HG03064 (cell line): ENCODE measurements at regions not wholly inside any gene's neighbourhood (a gene's known extent, or its start where the extent isn't known, plus 50 kb on each side); places are given as distances from the start of the nearest gene placed in this dataset.
"Not testable (repeated sequence)": the region's sequence is repeated elsewhere in the genome, so short reads cannot be mapped to it uniquely, and the experiment has no call there.

ENCODE experiments used
- ATAC-seq: cut with Tn5 transposase; IDR thresholded peaks from one replicate; pipeline ENCODE4 v1.9.1; 2021; ENCODE audit warnings: low read depth; ENCODE audit not compliant: unreplicated experiment

DNA sequence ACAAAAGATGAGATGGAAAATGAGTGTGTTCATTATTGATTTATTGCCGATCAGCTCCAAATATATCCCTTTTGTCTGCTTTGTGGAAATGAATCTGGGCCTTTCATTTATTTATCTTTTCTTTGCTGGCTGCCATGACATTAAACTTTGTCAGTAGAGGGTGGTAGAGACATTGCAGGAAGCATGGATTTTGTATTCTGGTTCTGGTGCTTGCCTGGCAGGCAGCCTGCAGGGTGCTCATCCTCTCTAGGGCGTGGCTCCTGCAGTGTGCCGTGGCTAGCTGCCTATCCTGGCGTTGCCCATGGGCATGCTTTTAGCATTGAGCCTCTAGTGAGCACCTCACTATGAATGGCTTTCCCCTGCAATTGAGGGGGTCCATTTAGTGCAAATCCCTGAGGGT, 593.1 kb downstream of the RNF144A start:
- ATAC-seq: no peak

GRCh38 chr2:7513834-7514233, 596.6 kb downstream of the RNF144A start:
- no peak for ATAC-seq

GRCh38 chr2:7515327-7515726, 598.1 kb downstream of the RNF144A start:
- ATAC-seq: no peak

DNA sequence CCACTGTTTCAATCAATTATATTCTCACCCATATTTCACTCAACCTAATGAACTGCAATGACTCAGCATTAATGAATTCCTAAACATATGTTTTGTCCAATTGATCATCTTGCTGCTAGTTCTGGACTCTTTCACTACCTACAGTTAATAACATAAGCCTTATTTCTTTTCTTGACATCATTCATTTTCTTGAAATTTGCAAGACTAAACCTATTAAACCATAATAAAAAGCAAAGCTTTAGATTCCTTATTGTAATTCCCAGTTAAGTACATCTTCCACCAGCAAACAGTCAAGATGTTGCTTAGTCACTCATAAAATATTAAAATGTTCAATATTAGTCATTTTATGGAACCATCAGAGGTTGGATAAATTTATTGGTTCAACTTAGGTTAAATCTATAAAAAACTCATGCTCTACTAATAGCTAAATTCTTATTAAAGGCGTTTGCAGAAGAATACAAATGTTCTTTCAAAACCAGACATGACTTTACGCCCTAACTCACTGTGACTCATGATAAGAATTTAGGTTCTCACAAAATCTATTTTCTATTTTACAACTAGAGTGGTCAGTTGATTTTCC, 599.4 kb downstream of the RNF144A start:
- ATAC-seq: no peak

DNA sequence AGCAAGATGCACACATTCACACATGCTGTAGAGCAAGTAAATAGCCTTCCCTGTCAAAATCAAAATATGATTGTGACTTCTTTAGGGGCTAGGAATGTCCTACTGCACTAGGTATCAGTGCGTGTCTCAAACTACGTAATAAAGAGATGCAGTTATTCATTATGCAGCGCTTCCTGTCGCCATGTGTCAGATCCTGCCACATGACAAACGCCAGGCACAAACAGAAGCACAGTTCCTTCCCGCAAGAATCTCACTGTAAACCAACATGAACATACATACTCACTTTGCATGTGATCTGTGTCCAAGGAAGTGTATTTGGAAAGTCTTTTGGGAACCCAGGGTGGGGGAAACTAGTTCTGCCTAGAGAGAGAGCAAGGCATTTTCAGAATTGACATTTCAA, 599.9 kb downstream of the RNF144A start:
- no peak for ATAC-seq

- ATAC-seq: no peak
Measured at GRCh38 chr2:7517851-7518250, 600.6 kb downstream of the RNF144A start.

- no peak for ATAC-seq
Measured at GRCh38 chr2:7523481-7524120, 606.4 kb downstream of the RNF144A start.

DNA sequence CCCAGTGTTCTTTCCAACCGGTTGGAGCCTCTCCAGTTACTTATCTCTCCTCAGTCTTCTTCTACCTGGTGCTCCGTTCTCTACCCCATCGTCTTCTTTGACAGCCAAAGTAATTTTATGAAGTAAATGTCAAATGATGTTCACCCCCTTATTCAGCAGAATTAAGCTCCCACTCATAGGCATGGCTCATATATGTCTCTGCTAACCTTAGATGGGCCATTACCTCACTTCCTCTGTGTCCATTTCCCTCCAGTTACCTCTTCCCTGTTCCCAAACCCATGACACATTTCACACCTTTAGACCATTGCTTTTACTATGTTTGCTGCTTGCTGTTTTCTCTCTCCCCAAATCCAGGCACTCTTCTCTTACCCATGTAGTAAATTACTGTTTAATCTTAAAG, 607.0 kb downstream of the RNF144A start:
- no peak for ATAC-seq

DNA sequence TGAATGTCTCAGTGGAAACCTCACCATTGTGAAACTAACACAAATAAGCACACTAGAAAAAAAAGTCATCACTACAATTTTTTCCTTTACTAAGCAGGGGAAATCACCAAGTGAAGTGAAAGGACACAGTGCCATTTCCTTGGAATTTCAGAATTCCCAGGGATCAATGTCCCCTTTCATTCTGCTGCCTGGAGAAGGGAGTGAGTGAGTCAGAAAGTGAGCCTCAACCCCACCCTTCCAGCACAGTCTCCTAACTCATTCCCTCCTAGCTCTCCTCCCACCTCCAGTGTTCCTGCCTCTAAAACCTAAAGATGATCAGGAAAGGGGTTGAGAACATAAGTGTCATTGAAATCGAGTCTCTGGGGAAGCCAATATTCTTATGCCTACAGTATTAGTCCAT, 608.5 kb downstream of the RNF144A start:
- ATAC-seq: no peak

GRCh38 chr2:7527165-7527722, 610.0 kb downstream of the RNF144A start:
- ATAC-seq: no peak

DNA sequence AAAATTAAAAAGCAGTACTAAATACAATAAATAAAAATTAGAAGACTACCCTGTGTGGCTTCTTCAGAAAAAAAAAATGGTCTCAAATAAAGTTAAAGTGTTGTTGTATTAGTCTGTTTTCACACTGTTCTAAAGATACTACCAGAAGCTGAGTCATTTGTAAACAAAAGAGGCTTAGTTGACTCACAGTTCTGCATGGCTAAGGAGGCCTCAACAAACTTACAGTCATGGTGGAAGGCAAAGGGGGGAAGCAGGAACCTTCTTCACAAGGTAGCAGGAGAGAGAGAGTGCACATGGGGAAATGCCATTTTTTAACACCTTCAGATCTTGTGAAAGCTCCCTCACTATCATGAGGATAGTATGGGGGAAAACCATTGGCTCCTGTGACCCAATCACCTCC, 612.8 kb downstream of the RNF144A start:
- ATAC-seq: no peak

DNA sequence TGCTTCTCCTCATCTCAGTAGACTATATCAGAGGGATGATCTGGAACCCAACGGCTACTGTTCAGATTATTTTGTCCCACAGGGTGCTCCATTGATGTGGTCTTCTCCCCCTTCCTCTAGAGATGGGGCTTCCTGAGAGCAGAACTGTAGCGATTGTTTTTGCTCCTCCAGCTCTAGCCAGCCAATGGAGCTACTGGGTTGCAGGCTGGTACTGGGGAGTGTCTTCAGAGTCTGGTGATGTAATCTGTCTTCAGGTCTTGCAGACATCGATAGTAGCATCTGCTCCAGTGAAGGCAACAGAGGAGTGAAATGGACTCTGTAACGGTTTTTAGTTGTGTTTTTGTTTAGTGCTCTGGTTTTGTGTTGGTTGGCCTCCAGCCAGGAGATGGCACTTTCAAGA, 621.9 kb downstream of the RNF144A start:
- no peak for ATAC-seq

DNA sequence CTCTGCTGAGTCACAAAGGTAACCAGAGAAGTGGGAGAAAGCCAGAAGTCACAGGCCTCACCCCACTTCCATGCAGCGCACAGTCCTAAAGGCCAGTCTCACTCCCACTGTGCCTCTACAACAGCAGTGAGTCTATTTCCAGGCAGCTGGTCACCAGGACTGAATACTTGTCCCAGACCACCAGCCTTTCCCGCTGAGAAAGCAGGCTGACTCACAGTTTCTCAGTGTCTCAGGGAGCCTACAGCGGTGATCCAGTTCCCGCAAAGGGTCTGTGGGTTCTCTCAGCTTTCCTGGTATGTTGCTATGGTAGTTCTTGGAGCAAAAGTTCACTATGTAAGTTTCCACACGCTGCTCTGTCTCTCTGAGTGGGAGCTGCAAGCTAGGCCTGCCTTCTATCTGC, 622.5 kb downstream of the RNF144A start:
- ATAC-seq: no peak

DNA sequence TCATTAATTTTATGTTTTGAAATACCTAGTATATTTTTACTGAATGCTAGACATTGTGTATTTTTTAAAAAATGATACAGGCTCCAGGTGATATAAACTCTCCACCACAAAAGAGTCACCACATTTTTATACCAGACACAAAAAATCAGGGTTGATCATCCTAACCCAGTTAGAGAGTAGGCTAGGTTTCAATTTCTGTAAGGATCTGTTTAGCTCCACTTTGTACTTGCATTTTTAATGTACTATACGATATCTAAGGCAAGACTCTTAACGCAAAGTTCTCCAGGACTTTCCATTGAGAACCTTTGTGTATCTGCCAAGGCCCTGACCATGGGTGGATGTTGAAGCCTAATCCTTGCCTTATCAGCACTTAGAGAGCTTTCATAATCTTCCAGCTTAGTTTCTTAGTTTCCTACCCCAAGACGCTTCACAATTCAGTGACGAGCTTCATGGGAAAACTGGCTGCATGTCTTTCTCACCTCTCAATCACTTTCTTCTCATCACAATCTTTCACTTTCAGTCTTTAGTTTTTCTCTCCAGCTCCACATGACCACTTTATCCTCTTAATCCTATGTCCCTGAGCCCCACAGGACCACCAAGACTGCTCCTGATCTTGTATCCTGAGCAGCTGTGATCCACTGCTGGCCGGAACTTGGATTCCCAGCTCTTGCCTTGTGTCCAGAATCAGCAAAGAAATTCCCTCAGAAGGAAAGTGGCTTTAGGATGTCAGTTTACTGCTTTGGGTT, 635.8 kb downstream of the RNF144A start:
- no peak for ATAC-seq

- no peak for ATAC-seq
Measured at GRCh38 chr2:7555260-7555659, 638.0 kb downstream of the RNF144A start.

DNA sequence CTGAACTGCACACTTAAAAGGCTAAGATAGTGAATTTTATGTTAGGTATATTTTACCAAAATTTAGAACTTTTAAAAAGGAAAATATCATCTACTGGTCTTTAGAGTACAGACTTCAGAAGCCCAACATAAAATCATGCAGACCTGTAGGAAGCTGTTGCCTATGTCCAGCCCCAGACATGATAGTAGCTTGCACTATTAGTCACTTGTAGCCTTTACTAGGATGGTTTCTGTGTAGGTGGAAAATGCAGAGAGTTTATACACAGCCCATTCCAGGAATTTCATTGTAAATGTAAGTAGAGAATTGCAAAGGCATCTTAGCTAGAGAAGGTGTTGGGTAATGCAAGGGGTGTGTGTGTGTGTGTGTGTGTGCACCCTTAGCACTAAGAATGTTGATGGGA, 640.2 kb downstream of the RNF144A start:
- no peak for ATAC-seq

- ATAC-seq: no peak
Measured at GRCh38 chr2:7559791-7560190, 642.6 kb downstream of the RNF144A start.

GRCh38 chr2:7566382-7566881, 649.2 kb downstream of the RNF144A start:
- no peak for ATAC-seq

- not testable (repeated sequence) for ATAC-seq
Measured at GRCh38 chr2:7567116-7567515, 649.9 kb downstream of the RNF144A start.

GRCh38 chr2:7567646-7568045, 650.4 kb downstream of the RNF144A start:
- ATAC-seq: no peak

DNA sequence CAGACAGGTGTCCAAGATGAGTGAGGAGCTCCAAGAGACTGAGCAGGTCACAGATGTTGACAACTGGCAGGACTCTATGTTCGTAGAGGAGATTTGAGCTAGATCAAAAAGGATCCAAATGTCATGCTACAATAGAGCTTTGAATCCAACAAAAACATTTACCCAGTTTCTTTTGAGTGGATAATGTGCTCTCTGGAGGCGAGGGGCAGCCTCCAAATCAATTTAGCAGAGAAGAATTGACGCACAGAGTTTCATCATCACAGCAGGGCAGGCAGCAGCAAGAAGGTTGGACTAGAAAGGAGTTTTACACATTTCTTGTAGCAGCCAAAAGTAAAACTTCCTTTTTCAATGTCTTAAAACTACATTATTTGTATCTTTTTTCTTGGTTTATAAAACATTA, 653.0 kb downstream of the RNF144A start:
- ATAC-seq: no peak

DNA sequence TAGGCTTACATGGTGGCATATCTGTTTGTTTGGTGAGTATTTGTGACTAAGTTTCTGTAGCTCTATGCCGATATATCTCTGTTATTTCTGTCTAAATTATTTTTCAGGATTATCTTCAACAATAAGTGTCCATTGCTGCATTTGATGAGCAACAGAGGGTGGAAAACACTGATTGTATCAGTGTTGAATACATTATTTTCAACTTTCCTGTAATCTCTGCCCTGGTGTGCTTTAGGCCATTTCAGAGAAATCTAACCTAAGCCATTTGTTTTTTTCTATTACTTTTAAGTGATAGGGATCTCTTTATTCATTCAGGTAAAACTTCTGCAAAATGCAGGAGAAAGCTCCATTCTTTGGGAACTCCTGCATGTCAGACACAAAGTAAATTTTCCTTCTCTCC, 654.5 kb downstream of the RNF144A start:
- no peak for ATAC-seq
